ENCODE measurements at regions not wholly inside any gene's neighbourhood (a gene's known extent, or its start where the extent isn't known, plus 50 kb on each side); places are given as distances from the start of the nearest gene placed in this dataset.

DNA sequence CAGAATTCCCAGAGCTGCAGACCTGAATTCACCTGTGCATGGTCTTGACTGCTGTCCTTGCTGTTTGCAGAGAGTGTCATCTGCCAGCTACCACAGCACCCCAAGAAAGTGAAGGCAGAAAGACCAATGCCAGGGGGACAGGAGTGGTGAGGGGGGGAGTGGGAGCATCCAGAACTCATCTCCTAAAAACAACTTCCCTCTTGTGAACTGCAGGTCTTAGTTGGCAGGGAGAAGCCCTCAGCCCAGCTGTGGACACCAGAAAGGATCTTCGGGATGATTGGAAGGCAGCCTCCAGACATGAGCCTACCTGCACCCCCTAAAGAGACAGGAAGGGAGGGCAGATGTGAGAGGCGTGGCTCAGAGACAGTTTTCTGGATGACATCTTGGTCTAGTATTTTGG is 615.8 kb upstream of the MGMT start:
- DNase-seq (ENCODE audit: low spot score): no peak
- Histone ChIP-seq H3K4me1 (ENCODE audit: insufficient read depth, poor library complexity, severe bottlenecking) (no peaks in the 10 kb centered on the region), H3K36me3 (ENCODE audit: low read depth) (no peaks in the 10 kb centered on the region), H3K27me3 (ENCODE audit: insufficient read depth, poor library complexity, severe bottlenecking) (no peaks in the 10 kb centered on the region), H3K4me3 (ENCODE audit: severe bottlenecking) (no peak overlapping the region), H3K9me3 (ENCODE audit: severe bottlenecking) (no peaks in the 10 kb centered on the region), H3K27ac (ENCODE audit: poor library complexity, severe bottlenecking) (no peak overlapping the region)
- TF ChIP-seq, protein P1, sequence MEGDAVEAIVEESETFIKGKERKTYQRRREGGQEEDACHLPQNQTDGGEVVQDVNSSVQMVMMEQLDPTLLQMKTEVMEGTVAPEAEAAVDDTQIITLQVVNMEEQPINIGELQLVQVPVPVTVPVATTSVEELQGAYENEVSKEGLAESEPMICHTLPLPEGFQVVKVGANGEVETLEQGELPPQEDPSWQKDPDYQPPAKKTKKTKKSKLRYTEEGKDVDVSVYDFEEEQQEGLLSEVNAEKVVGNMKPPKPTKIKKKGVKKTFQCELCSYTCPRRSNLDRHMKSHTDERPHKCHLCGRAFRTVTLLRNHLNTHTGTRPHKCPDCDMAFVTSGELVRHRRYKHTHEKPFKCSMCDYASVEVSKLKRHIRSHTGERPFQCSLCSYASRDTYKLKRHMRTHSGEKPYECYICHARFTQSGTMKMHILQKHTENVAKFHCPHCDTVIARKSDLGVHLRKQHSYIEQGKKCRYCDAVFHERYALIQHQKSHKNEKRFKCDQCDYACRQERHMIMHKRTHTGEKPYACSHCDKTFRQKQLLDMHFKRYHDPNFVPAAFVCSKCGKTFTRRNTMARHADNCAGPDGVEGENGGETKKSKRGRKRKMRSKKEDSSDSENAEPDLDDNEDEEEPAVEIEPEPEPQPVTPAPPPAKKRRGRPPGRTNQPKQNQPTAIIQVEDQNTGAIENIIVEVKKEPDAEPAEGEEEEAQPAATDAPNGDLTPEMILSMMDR (IDR thresholded peaks at IDR 0.05; ENCODE audit: poor library complexity, severe bottlenecking): no peak
- no peak for ATAC-seq (ENCODE audit: low read depth)

GRCh38 chr10:128851726-128852125 is 615.3 kb upstream of the MGMT start:
- Histone ChIP-seq H3K27me3 (ENCODE audit: insufficient read depth, poor library complexity, severe bottlenecking) (no peaks in the 10 kb centered on the region), H3K4me1 (ENCODE audit: insufficient read depth, poor library complexity, severe bottlenecking) (no peaks in the 10 kb centered on the region), H3K9me3 (ENCODE audit: severe bottlenecking) (no peaks in the 10 kb centered on the region), H3K36me3 (ENCODE audit: low read depth) (no peaks in the 10 kb centered on the region), H3K4me3 (ENCODE audit: severe bottlenecking) (no peak overlapping the region), H3K27ac (ENCODE audit: poor library complexity, severe bottlenecking) (no peak overlapping the region)
- ATAC-seq (ENCODE audit: low read depth) (no peak), DNase-seq (ENCODE audit: low spot score) (no peak)
- TF ChIP-seq, protein P1 (IDR thresholded peaks at IDR 0.05; ENCODE audit: poor library complexity, severe bottlenecking): no peak

GRCh38 chr10:128852449-128852848 is 614.6 kb upstream of the MGMT start:
- H3K36me3 ChIP-seq (ENCODE audit: low read depth): no peaks in the 10 kb centered on the region
- DNase-seq (ENCODE audit: low spot score): no peak
- TF ChIP-seq, protein P1 (IDR thresholded peaks at IDR 0.05; ENCODE audit: poor library complexity, severe bottlenecking): no peak
- H3K4me3 ChIP-seq (ENCODE audit: severe bottlenecking): no peak overlapping the region
- H3K27me3 ChIP-seq (ENCODE audit: insufficient read depth, poor library complexity, severe bottlenecking): no peaks in the 10 kb centered on the region
- no peak overlapping the region for H3K27ac ChIP-seq (ENCODE audit: poor library complexity, severe bottlenecking)
- ATAC-seq (ENCODE audit: low read depth): no peak
- H3K9me3 ChIP-seq (ENCODE audit: severe bottlenecking): no peaks in the 10 kb centered on the region
- H3K4me1 ChIP-seq (ENCODE audit: insufficient read depth, poor library complexity, severe bottlenecking): no peaks in the 10 kb centered on the region

GRCh38 chr10:128852902-128853301 is 614.1 kb upstream of the MGMT start:
- DNase-seq (ENCODE audit: low spot score): no peak
- no peak overlapping the region for H3K27ac ChIP-seq (ENCODE audit: poor library complexity, severe bottlenecking)
- H3K4me3 ChIP-seq (ENCODE audit: severe bottlenecking): no peak overlapping the region
- H3K9me3 ChIP-seq (ENCODE audit: severe bottlenecking): no peaks in the 10 kb centered on the region
- no peaks in the 10 kb centered on the region for H3K36me3 ChIP-seq (ENCODE audit: low read depth)
- no peaks in the 10 kb centered on the region for H3K27me3 ChIP-seq (ENCODE audit: insufficient read depth, poor library complexity, severe bottlenecking)
- H3K4me1 ChIP-seq (ENCODE audit: insufficient read depth, poor library complexity, severe bottlenecking): no peaks in the 10 kb centered on the region
- TF ChIP-seq, protein P1 (IDR thresholded peaks at IDR 0.05; ENCODE audit: poor library complexity, severe bottlenecking): no peak
- ATAC-seq (ENCODE audit: low read depth): no peak

- Histone ChIP-seq H3K9me3 (ENCODE audit: severe bottlenecking) (no peaks in the 10 kb centered on the region), H3K4me3 (ENCODE audit: severe bottlenecking) (no peak overlapping the region), H3K27me3 (ENCODE audit: insufficient read depth, poor library complexity, severe bottlenecking) (no peaks in the 10 kb centered on the region), H3K27ac (ENCODE audit: poor library complexity, severe bottlenecking) (no peak overlapping the region), H3K36me3 (ENCODE audit: low read depth) (no peaks in the 10 kb centered on the region), H3K4me1 (ENCODE audit: insufficient read depth, poor library complexity, severe bottlenecking) (no peaks in the 10 kb centered on the region)
- ATAC-seq (ENCODE audit: low read depth): no peak
- TF ChIP-seq, protein P1 (IDR thresholded peaks at IDR 0.05; ENCODE audit: poor library complexity, severe bottlenecking): no peak
- no peak for DNase-seq (ENCODE audit: low spot score)
Measured at GRCh38 chr10:128853537-128853936, 613.5 kb upstream of the MGMT start.

Data from RWPE2 (cell line).